H1 (cell line): ENCODE measurements at regions not wholly inside any gene's neighbourhood (a gene's known extent, or its start where the extent isn't known, plus 50 kb on each side); places are given as distances from the start of the nearest gene placed in this dataset.

Experiments used
- CTCF ChIA-PET: fragments of 300-600 bp; sonication (Branson Sonifier 250); formaldehyde crosslinking; loops from one replicate; lab custom pipeline; 2021; ENCODE audit not compliant: partially characterized antibody; lab: Charles Lee
- POLR2A ChIA-PET: fragments of 300-600 bp; sonication (Branson Sonifier 250); formaldehyde crosslinking; loops from one replicate; lab custom pipeline; 2021; ENCODE audit warnings: inconsistent platforms; ENCODE audit not compliant: partially characterized antibody; lab: Charles Lee
- DNase-seq, 2 experiments: peaks; one replicate each; pipeline versions ENCODE4 v3.0.0 to v3.0.0-alpha.2; 2010 to 2022; ENCODE audit warnings: low spot score in 2 of 2, low read depth in 1 of 2, mixed read lengths in 1 of 2
- FAIRE-seq: peaks from 2 replicates; lab custom pipeline; 2011; peaks lifted over from hg19 to GRCh38; lab: Jason Lieb, UNC
- H2AFZ ChIP-seq: 2 replicates; pipeline ENCODE4 v1.8.1; 2012; ENCODE audit warnings: low read length, inconsistent platforms
- H2AK5ac ChIP-seq: 2 replicates; pipeline ENCODE4 v1.6.1; 2013; ENCODE audit warnings: low read depth, low read length
- H2BK120ac ChIP-seq: replicated peaks from 2 replicates; pipeline ENCODE3; 2013; ENCODE audit warnings: low read depth, low read length, inconsistent platforms
- H2BK12ac ChIP-seq: 2 replicates; pipeline ENCODE4 v1.6.1; 2013; ENCODE audit warnings: low read depth, low read length
- H2BK15ac ChIP-seq: 2 replicates; pipeline ENCODE4 v1.6.1; 2013; ENCODE audit warnings: low read length
- H2BK20ac ChIP-seq: 2 replicates; pipeline ENCODE4 v1.6.1; 2013; ENCODE audit warnings: low read length
- H2BK5ac ChIP-seq: 2 replicates; pipeline ENCODE4 v1.6.1; 2013; ENCODE audit warnings: low read depth, low read length
- H3K14ac ChIP-seq: 2 replicates; pipeline ENCODE4 v1.6.1; 2013; ENCODE audit warnings: inconsistent platforms; ENCODE audit not compliant: insufficient read length
- H3K18ac ChIP-seq: 2 replicates; pipeline ENCODE4 v1.6.1; 2013; ENCODE audit warnings: low read length; ENCODE audit errors: extremely low read depth
- H3K23ac ChIP-seq: 2 replicates; pipeline ENCODE4 v1.6.1; 2013; ENCODE audit warnings: inconsistent platforms; ENCODE audit not compliant: insufficient read length
- H3K23me2 ChIP-seq: 2 replicates; pipeline ENCODE4 v1.6.1; 2013; ENCODE audit warnings: low read depth, low read length
- H3K27ac ChIP-seq: 2 replicates; pipeline ENCODE4 v1.6.1; 2011; ENCODE audit warnings: low read depth, low read length, inconsistent platforms
- H3K27me3 ChIP-seq, 4 experiments: replicated peaks in 1 of 4; 1 replicate in 1 of 4; 2 replicates in 3 of 4; pipeline versions ENCODE4 v1.6.1 to v1.8.1; 2011 to 2013; ENCODE audit warnings: low read length in 3 of 4, mild to moderate bottlenecking in 3 of 4, inconsistent platforms in 2 of 4, mixed read lengths in 2 of 4, moderate library complexity in 1 of 4; ENCODE audit not compliant: control insufficient read depth in 3 of 4, insufficient read depth in 3 of 4; ENCODE audit errors: extremely low read depth in 1 of 4
- H3K36me3 ChIP-seq, 4 experiments: 2 replicates each; pipeline versions ENCODE4 v1.6.1 to v1.8.1; 2011 to 2013; ENCODE audit warnings: mild to moderate bottlenecking in 4 of 4, low read length in 3 of 4, moderate library complexity in 2 of 4, control low read depth in 1 of 4, inconsistent platforms in 1 of 4; ENCODE audit not compliant: insufficient read depth in 4 of 4, control insufficient read depth in 2 of 4
- H3K4ac ChIP-seq: replicated peaks from 2 replicates; pipeline ENCODE3; 2013; ENCODE audit warnings: low read length, low read depth, mixed read lengths, inconsistent platforms; ENCODE audit not compliant: insufficient read length
- H3K4me1 ChIP-seq, 4 experiments: replicated peaks in 1 of 4; 1 replicate in 1 of 4; 2 replicates in 3 of 4; pipeline versions ENCODE4 v1.6.1 to v1.8.1; 2011 to 2013; ENCODE audit warnings: low read length in 3 of 4, inconsistent platforms in 2 of 4, mixed read lengths in 1 of 4; ENCODE audit not compliant: insufficient read depth in 4 of 4, control insufficient read depth in 3 of 4
- H3K4me2 ChIP-seq, 2 experiments: 2 replicates each; pipeline versions ENCODE4 v1.6.1 to v1.8.1; 2011 to 2013; ENCODE audit warnings: low read depth in 2 of 2, low read length in 2 of 2, control low read depth in 1 of 2, inconsistent platforms in 1 of 2, mild to moderate bottlenecking in 1 of 2; ENCODE audit not compliant: insufficient read depth in 1 of 2
- H3K4me3 ChIP-seq, 4 experiments: fragments of 200-600, 300-600 bp in 1 of 4; sonication (generic), shearing (Covaris generic), sonication (Bioruptor Twin) in 1 of 4; 2 replicates each; pipeline versions ENCODE4 v1.5.1 to v1.8.1; 2011 to 2016; ENCODE audit warnings: low read length in 4 of 4, low read depth in 3 of 4, control low read depth in 2 of 4, inconsistent platforms in 2 of 4, mild to moderate bottlenecking in 2 of 4, mixed read lengths in 1 of 4, moderate library complexity in 1 of 4; ENCODE audit not compliant: insufficient read depth in 2 of 4; ENCODE audit errors: extremely low read depth in 1 of 4
- H3K56ac ChIP-seq: replicated peaks from 2 replicates; pipeline ENCODE3; 2013; ENCODE audit warnings: low read depth, mild to moderate bottlenecking, mixed read lengths, low read length, inconsistent platforms; ENCODE audit not compliant: insufficient read length
- H3K79me1 ChIP-seq: 2 replicates; pipeline ENCODE4 v1.6.1; 2013; ENCODE audit warnings: low read depth, low read length, control low read depth
- H3K79me2 ChIP-seq, 2 experiments: 2 replicates each; pipeline versions ENCODE4 v1.6.1 to v1.8.1; 2012 to 2013; ENCODE audit warnings: low read length in 2 of 2, mild to moderate bottlenecking in 2 of 2, inconsistent platforms in 1 of 2; ENCODE audit not compliant: insufficient read depth in 2 of 2, control insufficient read depth in 1 of 2
- H3K9ac ChIP-seq, 4 experiments: replicated peaks in 1 of 4; 1 replicate in 1 of 4; 2 replicates in 3 of 4; pipeline versions ENCODE4 v1.6.1 to v1.8.1; 2011 to 2013; ENCODE audit warnings: low read depth in 3 of 4, low read length in 3 of 4, control low read depth in 2 of 4, mild to moderate bottlenecking in 2 of 4, moderate library complexity in 2 of 4, inconsistent platforms in 1 of 4; ENCODE audit errors: extremely low read depth in 1 of 4
- H3K9me3 ChIP-seq, 2 experiments: 2 replicates each; pipeline versions ENCODE4 v1.6.1 to v1.8.1; 2012 to 2013; ENCODE audit warnings: mild to moderate bottlenecking in 2 of 2, moderate library complexity in 2 of 2, control low read depth in 1 of 2, inconsistent platforms in 1 of 2, low read depth in 1 of 2, low read length in 1 of 2, mixed read lengths in 1 of 2; ENCODE audit not compliant: insufficient read depth in 2 of 2
- H4K20me1 ChIP-seq, 2 experiments: replicated peaks in 1 of 2; 2 replicates each; pipeline versions ENCODE3 to v1.8.1; 2011 to 2013; ENCODE audit warnings: inconsistent platforms in 2 of 2, low read length in 2 of 2, mild to moderate bottlenecking in 1 of 2; ENCODE audit not compliant: insufficient read depth in 2 of 2, control insufficient read depth in 1 of 2
- H4K5ac ChIP-seq: 2 replicates; pipeline ENCODE4 v1.6.1; 2013; ENCODE audit warnings: low read length, low read depth, mixed read lengths, inconsistent platforms; ENCODE audit not compliant: insufficient read length
- H4K8ac ChIP-seq: 2 replicates; pipeline ENCODE4 v1.8.0; 2013; ENCODE audit warnings: mild to moderate bottlenecking, moderate library complexity, low read length, inconsistent platforms; ENCODE audit not compliant: insufficient read depth; ENCODE audit errors: extremely low read depth
- H4K91ac ChIP-seq: replicated peaks from 2 replicates; pipeline ENCODE3; 2013; ENCODE audit warnings: low read length, mixed read lengths, inconsistent platforms; ENCODE audit not compliant: insufficient read length
- CHD2 ChIP-seq: IDR thresholded peaks from 2 replicates; pipeline ENCODE4 v1.6.1; 2012; ENCODE audit warnings: low read length, improper control_type of control experiment
- CREB1 ChIP-seq: IDR thresholded peaks from 2 replicates; pipeline ENCODE4 v1.6.1; 2012; ENCODE audit warnings: inconsistent platforms
- EZH2 ChIP-seq: fragments of 200-600 bp; sonication (generic); IDR thresholded peaks from 2 replicates; pipeline ENCODE4 v1.7.1; 2012; ENCODE audit warnings: low read depth, mild to moderate bottlenecking, moderate library complexity, low read length, inconsistent platforms; ENCODE audit not compliant: severe bottlenecking
- KDM1A ChIP-seq: fragments of 200-600, 300-600 bp; sonication (generic); IDR thresholded peaks from 2 replicates; pipeline ENCODE4 v1.7.1; 2016; ENCODE audit warnings: mild to moderate bottlenecking, low read length, borderline replicate concordance
- KDM4A ChIP-seq: IDR thresholded peaks from one replicate; pipeline ENCODE4 v1.7.1; 2012; ENCODE audit warnings: low read depth, mild to moderate bottlenecking, moderate library complexity, low read length, inconsistent platforms; ENCODE audit not compliant: severe bottlenecking
- POLR2A ChIP-seq, 2 experiments: IDR thresholded peaks; 1 replicate in 1 of 2; 2 replicates in 1 of 2; pipeline ENCODE4 v1.6.1; 2011; ENCODE audit warnings: low read depth in 2 of 2, low read length in 2 of 2, mild to moderate bottlenecking in 2 of 2; ENCODE audit errors: control extremely low read depth in 1 of 2
- POU5F1 ChIP-seq: IDR thresholded peaks from 2 replicates; pipeline ENCODE4 v1.6.1; 2011; ENCODE audit warnings: low read depth, mild to moderate bottlenecking, low read length, moderate library complexity
- SIRT6 ChIP-seq: IDR thresholded peaks from one replicate; pipeline ENCODE4 v1.7.1; 2012; ENCODE audit warnings: low read length, inconsistent platforms
- TAF1 ChIP-seq: IDR thresholded peaks from 2 replicates; pipeline ENCODE4 v1.6.1; 2011; ENCODE audit warnings: mild to moderate bottlenecking, low read depth, low read length
- TAF7 ChIP-seq: optimal IDR thresholded peaks from 2 replicates; pipeline ENCODE3; 2011; ENCODE audit warnings: low read depth, mild to moderate bottlenecking, inconsistent platforms, low read length, moderate library complexity, borderline replicate concordance
- ZNF274 ChIP-seq: IDR thresholded peaks from 2 replicates; pipeline ENCODE4 v1.7.0; 2012; ENCODE audit warnings: low read length, borderline replicate concordance; ENCODE audit errors: extremely low read depth
- WGBS, 2 experiments: shearing (Covaris generic) in 1 of 2; methylation state at CpG; one replicate each; pipeline versions ENCODE4 v1.1.6 to v1.1.7; 2013 to 2015; ENCODE audit warnings: low lambda C conversion rate in 2 of 2, mixed read lengths in 2 of 2, inconsistent platforms in 1 of 2, low coverage in 1 of 2, missing lambda C conversion rate in 1 of 2; ENCODE audit not compliant: insufficient replicate concordance in 2 of 2, insufficient coverage in 1 of 2, insufficient read length in 1 of 2; ENCODE audit errors: extremely low coverage in 1 of 2, missing lambda C conversion rate in 1 of 2; 5-methylcytosine and 5-hydroxymethylcytosine counted together
- TF ChIP-seq, protein P1 (sequence below): IDR thresholded peaks from 2 replicates; pipeline ENCODE4 v1.6.1; 2011; ENCODE audit warnings: low read depth, mild to moderate bottlenecking, low read length; ENCODE audit not compliant: insufficient read depth
- TF ChIP-seq, protein P2 (sequence below): IDR thresholded peaks from 2 replicates; pipeline ENCODE4 v1.6.1; 2011; ENCODE audit warnings: low read length, improper control_type of control experiment

DNA sequence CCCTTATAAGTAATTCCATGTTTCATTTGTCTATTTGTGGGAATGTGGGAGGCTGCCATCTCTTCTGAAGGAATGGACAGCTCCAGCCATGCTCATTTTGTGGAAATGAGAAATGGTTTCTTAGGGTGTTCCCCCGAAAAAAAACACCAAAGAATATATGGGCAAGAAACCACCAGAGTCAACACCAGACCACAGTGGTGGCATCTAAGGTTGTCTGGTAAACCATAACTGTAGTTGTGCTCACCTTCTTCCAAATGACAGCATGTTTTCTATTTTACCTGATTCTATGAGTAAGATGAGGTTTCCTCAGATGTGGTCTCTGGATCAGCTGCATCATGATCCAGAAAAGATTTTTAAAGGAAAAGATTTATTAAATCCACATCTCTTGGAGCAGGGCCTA, 217.0 kb upstream of the C2CD4B start:
- ChIA-PET CTCF (interaction anchor here (0.6 to 1.4 kb wide), 3 partner anchors 111 to 177 kb away, joined by 3 read pairs; no protein-coding TSS in a partner anchor), POLR2A (no interaction called here)
- Histone ChIP-seq H3K4ac (no peak overlapping the region), H3K27ac (no peak overlapping the region), H4K91ac (no peak overlapping the region), H4K8ac (no peak overlapping the region), H4K20me1 (peaks cover 0 to 1% of the 10 kb centered on the region in 2 experiments), H3K18ac (no peak overlapping the region), H3K36me3 (no peaks in the 10 kb centered on the region), H3K4me1 (no peaks in the 10 kb centered on the region), H2BK12ac (no peak overlapping the region), H2BK20ac (no peak overlapping the region), H2BK15ac (no peak overlapping the region), H3K79me2 (no peaks in the 10 kb centered on the region), H4K5ac (no peak overlapping the region), H3K23ac (no peak overlapping the region), H3K14ac (no peak overlapping the region), H2BK120ac (no peak overlapping the region), H3K9ac (no peak overlapping the region), H2BK5ac (no peak overlapping the region), H3K23me2 (no peaks in the 10 kb centered on the region), H2AFZ (no peak overlapping the region), H3K27me3 (peaks cover 0 to 1% (median 0%) of the 10 kb centered on the region in 4 experiments; a peak in 1 of 7 replicates), H2AK5ac (no peak overlapping the region), H3K9me3 (no peaks in the 10 kb centered on the region), H3K4me2 (no peak overlapping the region), H3K79me1 (no peaks in the 10 kb centered on the region), H3K56ac (no peak overlapping the region), H3K4me3 (no peak overlapping the region)
- FAIRE-seq (no peak), DNase-seq (no peak)
- WGBS, 2 experiments: 100% methylated on average over 1 of the region's 1 CpG; no CpG with 5 or more reads in 1 of the 2 experiments
- no peak for TF ChIP-seq KDM1A
- TF ChIP-seq CHD2: no peak
- TF ChIP-seq SIRT6: no peak
- no peak for TF ChIP-seq POLR2A (IDR thresholded peaks at IDR 0.05; ENCODE audit: control extremely low read depth in 1 of 2, low read depth in 2 of 2, low read length in 2 of 2)
- no peak for TF ChIP-seq TAF7
- TF ChIP-seq, protein P1, sequence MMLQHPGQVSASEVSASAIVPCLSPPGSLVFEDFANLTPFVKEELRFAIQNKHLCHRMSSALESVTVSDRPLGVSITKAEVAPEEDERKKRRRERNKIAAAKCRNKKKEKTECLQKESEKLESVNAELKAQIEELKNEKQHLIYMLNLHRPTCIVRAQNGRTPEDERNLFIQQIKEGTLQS: no peak
- no peak for TF ChIP-seq EZH2
- no peak for TF ChIP-seq POU5F1
- no peak for TF ChIP-seq CREB1
- TF ChIP-seq, protein P2, sequence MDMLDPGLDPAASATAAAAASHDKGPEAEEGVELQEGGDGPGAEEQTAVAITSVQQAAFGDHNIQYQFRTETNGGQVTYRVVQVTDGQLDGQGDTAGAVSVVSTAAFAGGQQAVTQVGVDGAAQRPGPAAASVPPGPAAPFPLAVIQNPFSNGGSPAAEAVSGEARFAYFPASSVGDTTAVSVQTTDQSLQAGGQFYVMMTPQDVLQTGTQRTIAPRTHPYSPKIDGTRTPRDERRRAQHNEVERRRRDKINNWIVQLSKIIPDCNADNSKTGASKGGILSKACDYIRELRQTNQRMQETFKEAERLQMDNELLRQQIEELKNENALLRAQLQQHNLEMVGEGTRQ: no peak
- TF ChIP-seq TAF1: no peak
- no peak for TF ChIP-seq KDM4A
- no peak for TF ChIP-seq ZNF274
